Astrocyte (in vitro differentiated cells and primary cell): ENCODE measurements at regions not wholly inside any gene's neighbourhood (a gene's known extent, or its start where the extent isn't known, plus 50 kb on each side); places are given as distances from the start of the nearest gene placed in this dataset.

Experiments used
- DNase-seq: peaks from one replicate; pipeline ENCODE4 v3.0.0-alpha.2; 2010; ENCODE audit warnings: low read depth
- FAIRE-seq: peaks from 2 replicates; lab custom pipeline; 2011; peaks lifted over from hg19 to GRCh38; lab: Jason Lieb, UNC
- H2AFZ ChIP-seq: 2 replicates; pipeline ENCODE4 v1.6.0; 2012; ENCODE audit warnings: low read depth, low read length, inconsistent platforms
- H3K27ac ChIP-seq: 2 replicates; pipeline ENCODE4 v1.5.1; 2011; ENCODE audit warnings: low read depth, low read length, inconsistent platforms
- H3K27me3 ChIP-seq: 2 replicates; pipeline ENCODE4 v1.6.0; 2011; ENCODE audit warnings: low read length, inconsistent platforms; ENCODE audit not compliant: insufficient read depth
- H3K36me3 ChIP-seq: 2 replicates; pipeline ENCODE4 v1.5.1; 2011; ENCODE audit warnings: low read length, inconsistent platforms; ENCODE audit not compliant: insufficient read depth
- H3K4me1 ChIP-seq: 2 replicates; pipeline ENCODE4 v1.5.1; 2011; ENCODE audit warnings: low read length, inconsistent platforms; ENCODE audit not compliant: insufficient read depth
- H3K4me2 ChIP-seq: 2 replicates; pipeline ENCODE4 v1.6.0; 2012; ENCODE audit warnings: low read length, inconsistent platforms
- H3K4me3 ChIP-seq: 2 replicates; pipeline ENCODE4 v1.5.1; 2011; ENCODE audit warnings: low read depth, mild to moderate bottlenecking, low read length, inconsistent platforms; ENCODE audit not compliant: insufficient read depth
- H3K79me2 ChIP-seq: 2 replicates; pipeline ENCODE4 v1.6.0; 2012; ENCODE audit warnings: mild to moderate bottlenecking, low read length, inconsistent platforms; ENCODE audit not compliant: insufficient read depth
- H3K9ac ChIP-seq: 2 replicates; pipeline ENCODE4 v1.6.0; 2012; ENCODE audit warnings: mild to moderate bottlenecking, low read length, inconsistent platforms
- H3K9me3 ChIP-seq: 2 replicates; pipeline ENCODE4 v1.5.1; 2012; ENCODE audit warnings: low read depth, mild to moderate bottlenecking, low read length, inconsistent platforms; ENCODE audit not compliant: insufficient read depth
- H4K20me1 ChIP-seq: 2 replicates; pipeline ENCODE4 v1.6.0; 2012; ENCODE audit warnings: low read length, inconsistent platforms; ENCODE audit not compliant: insufficient read depth
- H3K27ac Mint-ChIP-seq: one replicate; pipeline ENCODE4 v1.8.0; 2021; ENCODE audit warnings: mild to moderate bottlenecking, mixed read lengths; ENCODE audit not compliant: unreplicated experiment
- H3K27me3 Mint-ChIP-seq: one replicate; pipeline ENCODE4 v1.8.0; 2021; ENCODE audit warnings: low read depth, mixed read lengths; ENCODE audit not compliant: unreplicated experiment
- H3K36me3 Mint-ChIP-seq: one replicate; pipeline ENCODE4 v1.8.0; 2021; ENCODE audit warnings: low read depth, mixed read lengths; ENCODE audit not compliant: unreplicated experiment
- H3K4me1 Mint-ChIP-seq: one replicate; pipeline ENCODE4 v1.8.0; 2021; ENCODE audit warnings: low read depth, mixed read lengths; ENCODE audit not compliant: unreplicated experiment
- H3K4me3 Mint-ChIP-seq: one replicate; pipeline ENCODE4 v1.8.0; 2021; ENCODE audit warnings: mild to moderate bottlenecking, moderate library complexity, mixed read lengths; ENCODE audit not compliant: unreplicated experiment
- H3K9me3 Mint-ChIP-seq: one replicate; pipeline ENCODE4 v1.8.0; 2021; ENCODE audit warnings: mild to moderate bottlenecking, mixed read lengths; ENCODE audit not compliant: unreplicated experiment
- EZH2 ChIP-seq: IDR thresholded peaks from 2 replicates; pipeline ENCODE4 v1.6.1; 2012; ENCODE audit warnings: mild to moderate bottlenecking, low read length, inconsistent platforms; ENCODE audit not compliant: insufficient read depth
- TF ChIP-seq, protein P1 (sequence below): IDR thresholded peaks from 2 replicates; pipeline ENCODE4 v1.5.1; 2011; ENCODE audit warnings: low read depth, mild to moderate bottlenecking, inconsistent platforms, low read length, moderate library complexity; ENCODE audit not compliant: insufficient read depth

DNA sequence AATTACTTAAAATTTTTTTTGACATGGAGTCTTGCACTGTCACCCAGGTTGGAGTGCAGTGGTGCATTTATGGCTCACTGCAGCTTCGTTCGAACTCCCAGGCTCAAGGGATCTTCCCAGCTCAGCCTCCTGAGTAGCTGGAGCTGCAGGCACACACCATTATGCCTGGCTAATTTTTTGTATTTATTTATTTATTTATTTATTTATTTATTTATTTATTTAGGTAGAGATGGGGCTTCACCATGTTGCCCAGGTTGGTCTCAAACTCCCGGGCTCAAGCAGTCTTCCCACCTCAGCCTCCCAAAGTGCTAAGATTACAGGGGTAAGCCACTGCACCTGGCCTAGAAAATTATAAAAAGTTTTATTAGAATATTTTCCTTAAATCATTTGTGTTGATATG lies 73.6 kb downstream of the DACT1 start:
- DNase-seq (no peak), FAIRE-seq (no peak)
- Histone ChIP-seq H3K9me3 (no peaks in the 10 kb centered on the region), H3K9ac (no peak overlapping the region), H3K4me2 (no peak overlapping the region), H3K79me2 (no peaks in the 10 kb centered on the region), H3K4me1 (no peaks in the 10 kb centered on the region), H2AFZ (no peak overlapping the region), H3K27ac (no peak overlapping the region), H4K20me1 (no peaks in the 10 kb centered on the region), H3K36me3 (no peaks in the 10 kb centered on the region), H3K27me3 (no peaks in the 10 kb centered on the region), H3K4me3 (no peak overlapping the region)
- no peaks in the 10 kb centered on the region for H3K36me3 Mint-ChIP-seq
- no peak overlapping the region for H3K27ac Mint-ChIP-seq
- TF ChIP-seq EZH2 = no peak
- TF ChIP-seq, protein P1, sequence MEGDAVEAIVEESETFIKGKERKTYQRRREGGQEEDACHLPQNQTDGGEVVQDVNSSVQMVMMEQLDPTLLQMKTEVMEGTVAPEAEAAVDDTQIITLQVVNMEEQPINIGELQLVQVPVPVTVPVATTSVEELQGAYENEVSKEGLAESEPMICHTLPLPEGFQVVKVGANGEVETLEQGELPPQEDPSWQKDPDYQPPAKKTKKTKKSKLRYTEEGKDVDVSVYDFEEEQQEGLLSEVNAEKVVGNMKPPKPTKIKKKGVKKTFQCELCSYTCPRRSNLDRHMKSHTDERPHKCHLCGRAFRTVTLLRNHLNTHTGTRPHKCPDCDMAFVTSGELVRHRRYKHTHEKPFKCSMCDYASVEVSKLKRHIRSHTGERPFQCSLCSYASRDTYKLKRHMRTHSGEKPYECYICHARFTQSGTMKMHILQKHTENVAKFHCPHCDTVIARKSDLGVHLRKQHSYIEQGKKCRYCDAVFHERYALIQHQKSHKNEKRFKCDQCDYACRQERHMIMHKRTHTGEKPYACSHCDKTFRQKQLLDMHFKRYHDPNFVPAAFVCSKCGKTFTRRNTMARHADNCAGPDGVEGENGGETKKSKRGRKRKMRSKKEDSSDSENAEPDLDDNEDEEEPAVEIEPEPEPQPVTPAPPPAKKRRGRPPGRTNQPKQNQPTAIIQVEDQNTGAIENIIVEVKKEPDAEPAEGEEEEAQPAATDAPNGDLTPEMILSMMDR = no peak
- no peak overlapping the region for H3K4me3 Mint-ChIP-seq
- H3K27me3 Mint-ChIP-seq = no peaks in the 10 kb centered on the region
- H3K4me1 Mint-ChIP-seq = peaks cover 6% of the 10 kb centered on the region
- H3K9me3 Mint-ChIP-seq = no peaks in the 10 kb centered on the region

DNA sequence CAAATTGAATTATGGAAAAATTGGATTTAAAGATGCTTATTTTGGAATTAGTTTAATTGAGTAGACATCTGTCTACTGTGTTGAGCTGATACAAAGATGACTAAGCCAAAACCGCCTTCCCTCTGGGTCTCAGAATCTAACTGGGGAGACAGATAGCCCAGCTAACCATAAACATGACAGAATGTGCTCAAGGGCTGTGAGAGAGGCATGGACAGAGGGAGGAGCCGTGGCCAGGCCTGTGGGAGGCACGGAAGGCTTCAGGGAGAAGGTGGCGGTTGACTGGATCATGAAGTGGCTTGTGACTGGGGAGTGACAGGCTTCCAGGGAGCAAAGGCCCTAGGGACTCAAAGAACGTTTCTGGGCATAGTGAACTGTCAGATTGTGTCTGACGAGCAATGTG lies 74.6 kb downstream of the DACT1 start:
- peaks cover 10% of the 10 kb centered on the region for H3K4me1 Mint-ChIP-seq
- H3K4me2 ChIP-seq = no peak overlapping the region
- H3K27ac ChIP-seq = no peak overlapping the region
- H3K9me3 Mint-ChIP-seq = no peaks in the 10 kb centered on the region
- no peak overlapping the region for H3K9ac ChIP-seq
- no peaks in the 10 kb centered on the region for H3K27me3 ChIP-seq
- H2AFZ ChIP-seq = no peak overlapping the region
- no peaks in the 10 kb centered on the region for H3K79me2 ChIP-seq
- no peaks in the 10 kb centered on the region for H3K9me3 ChIP-seq
- no peak overlapping the region for H3K27ac Mint-ChIP-seq
- no peak for TF ChIP-seq EZH2
- TF ChIP-seq, protein P1 = no peak
- no peaks in the 10 kb centered on the region for H4K20me1 ChIP-seq
- FAIRE-seq (no peak), DNase-seq (peak; percentile 31)
- H3K4me3 Mint-ChIP-seq = no peak overlapping the region
- no peaks in the 10 kb centered on the region for H3K27me3 Mint-ChIP-seq
- no peaks in the 10 kb centered on the region for H3K36me3 ChIP-seq
- H3K4me3 ChIP-seq = no peak overlapping the region
- no peaks in the 10 kb centered on the region for H3K36me3 Mint-ChIP-seq
- H3K4me1 ChIP-seq = peaks cover 3% of the 10 kb centered on the region

GRCh38 chr14:58713677-58714076 lies 75.9 kb downstream of the DACT1 start:
- Histone ChIP-seq H3K4me3 (no peak overlapping the region), H2AFZ (no peak overlapping the region), H3K4me2 (no peak overlapping the region), H3K27me3 (no peaks in the 10 kb centered on the region), H3K9ac (no peak overlapping the region), H4K20me1 (no peaks in the 10 kb centered on the region), H3K27ac (no peak overlapping the region), H3K36me3 (no peaks in the 10 kb centered on the region), H3K79me2 (no peaks in the 10 kb centered on the region), H3K4me1 (peaks cover 4% of the 10 kb centered on the region), H3K9me3 (no peaks in the 10 kb centered on the region)
- FAIRE-seq (no peak), DNase-seq (peak; percentile 32)
- Mint-ChIP-seq H3K27ac (no peak overlapping the region), H3K4me1 (peaks cover 23% of the 10 kb centered on the region), H3K9me3 (no peaks in the 10 kb centered on the region), H3K27me3 (no peaks in the 10 kb centered on the region), H3K36me3 (no peaks in the 10 kb centered on the region), H3K4me3 (no peak overlapping the region)
- TF ChIP-seq, protein P1 = no peak
- no peak for TF ChIP-seq EZH2
